Posterior vena cava (tissue), 2 donors: ENCODE measurements at regions not wholly inside any gene's neighbourhood (a gene's known extent, or its start where the extent isn't known, plus 50 kb on each side); places are given as distances from the start of the nearest gene placed in this dataset.

Source experiments
- DNase-seq: peaks from one replicate; pipeline ENCODE4 v3.0.0-alpha.2; 2020; ENCODE audit warnings: low spot score
- intact Hi-C, 2 donors: fragments of 100-400 bp; cut with DNase I; formaldehyde crosslinking; loops; one replicate each; pipeline versions ENCODE4 v1.14.1 to v1.14.2; 2022 to 2023
- donor health status: DM: yes; HTN: yes; CAD: no.
- donor health status: DM: yes; HTN: yes; CAD: no.

GRCh38 chr18:39403121-39403520 lies 1837.5 kb upstream of the CELF4 start:
- intact Hi-C loops: no loop called here
- no peak for DNase-seq

- DNase-seq: no peak
- intact Hi-C loops: no loop called here
Observed at GRCh38 chr18:39399662-39400061, 1834.1 kb upstream of the CELF4 start.

GRCh38 chr18:39396168-39396567 lies 1830.6 kb upstream of the CELF4 start:
- intact Hi-C loops: no loop called here
- DNase-seq: no peak

DNA sequence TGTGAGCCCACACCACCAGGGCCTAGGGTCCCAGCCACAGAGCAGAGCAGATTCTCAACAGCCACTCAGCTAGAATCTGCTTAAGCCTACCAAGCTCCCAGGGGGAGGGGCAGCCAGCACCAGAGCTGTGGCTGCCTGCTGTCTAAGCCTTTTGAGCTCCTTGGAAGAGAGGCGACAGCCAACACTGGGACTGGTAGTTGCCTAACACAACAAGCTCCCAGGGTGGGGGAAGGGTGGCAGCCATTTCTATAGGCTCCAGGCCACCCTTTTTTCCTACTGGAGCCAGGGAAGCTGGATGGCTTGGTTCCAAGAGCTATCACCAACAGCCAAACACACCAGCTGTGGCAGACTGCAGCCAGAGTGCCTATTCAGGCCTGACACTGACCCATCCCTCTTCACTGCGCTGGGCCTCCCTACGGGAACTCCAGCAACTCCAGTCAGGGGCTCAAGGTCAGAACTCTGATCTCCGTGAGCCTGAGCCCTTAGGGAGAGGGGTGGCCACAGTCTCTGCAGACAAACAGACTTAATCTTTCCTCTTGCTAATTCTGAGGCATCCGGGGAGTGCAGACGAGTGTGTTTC lies 1824.3 kb upstream of the CELF4 start:
- no peak for DNase-seq
- intact Hi-C loops: no loop called here

DNA sequence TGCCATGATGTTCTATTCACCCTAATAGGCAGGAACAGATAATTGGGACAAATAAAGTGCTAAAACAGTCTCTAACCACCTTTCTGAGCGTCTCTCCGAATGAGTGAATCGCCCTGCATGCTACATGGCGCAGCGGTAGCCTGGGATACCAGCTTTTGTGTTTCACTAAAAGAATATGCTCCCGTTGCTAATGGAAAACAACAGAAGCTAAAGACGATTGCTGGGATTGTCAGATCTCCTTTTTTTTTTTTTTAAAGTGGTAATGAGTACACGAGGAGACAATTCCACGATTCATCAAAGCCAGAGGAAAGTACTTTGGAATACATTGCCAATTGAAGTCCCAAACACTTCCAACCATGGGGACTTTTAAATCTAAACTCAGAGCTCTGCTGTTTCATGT lies 1815.3 kb upstream of the CELF4 start:
- intact Hi-C loops: no loop called here
- no peak for DNase-seq

- intact Hi-C loops: no loop called here
- DNase-seq: no peak
Observed at GRCh38 chr18:39380186-39380725, 1814.7 kb upstream of the CELF4 start.

- intact Hi-C loops: no loop called here
- no peak for DNase-seq
Observed at GRCh38 chr18:39375066-39375465, 1809.5 kb upstream of the CELF4 start.

DNA sequence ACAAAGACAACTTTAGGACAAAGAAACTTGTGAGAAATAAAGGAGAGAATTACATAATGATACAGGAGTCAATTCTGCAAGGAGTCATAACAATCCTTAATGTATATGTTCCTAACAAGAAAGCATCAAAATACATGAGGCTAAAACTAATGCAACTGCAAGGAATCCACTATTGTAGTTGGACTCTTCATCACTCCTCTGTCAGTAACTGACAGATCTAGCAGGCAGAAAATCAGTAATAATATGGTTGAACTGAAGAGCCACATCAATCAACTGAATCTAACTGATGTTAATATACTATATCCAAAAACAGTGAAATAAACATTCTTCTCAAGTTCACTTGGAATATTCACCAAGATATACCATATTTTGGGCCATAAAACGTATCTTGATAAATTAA lies 1806.4 kb upstream of the CELF4 start:
- no peak for DNase-seq
- intact Hi-C loops: no loop called here

DNA sequence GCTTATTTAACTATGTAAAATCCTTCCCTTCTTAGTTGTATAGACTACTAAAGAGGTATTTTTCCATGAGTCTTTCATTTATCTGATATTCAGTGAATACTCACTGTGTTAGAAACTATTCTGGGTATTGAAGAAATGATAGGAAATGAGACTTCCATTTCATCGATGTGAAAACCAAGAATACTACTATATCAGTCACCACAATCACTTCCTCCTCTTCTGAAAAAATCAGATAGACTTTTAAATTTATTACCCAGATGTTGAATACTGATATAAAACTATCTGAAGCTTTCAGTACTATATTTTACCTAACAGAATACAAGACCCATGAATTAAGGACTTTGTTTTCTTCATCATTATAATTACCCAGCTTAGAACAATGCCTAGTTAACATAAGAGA lies 1801.1 kb upstream of the CELF4 start:
- DNase-seq: no peak
- intact Hi-C loops: no loop called here

- intact Hi-C loops: no loop called here
- no peak for DNase-seq
Observed at GRCh38 chr18:39365836-39366485, 1800.4 kb upstream of the CELF4 start.

DNA sequence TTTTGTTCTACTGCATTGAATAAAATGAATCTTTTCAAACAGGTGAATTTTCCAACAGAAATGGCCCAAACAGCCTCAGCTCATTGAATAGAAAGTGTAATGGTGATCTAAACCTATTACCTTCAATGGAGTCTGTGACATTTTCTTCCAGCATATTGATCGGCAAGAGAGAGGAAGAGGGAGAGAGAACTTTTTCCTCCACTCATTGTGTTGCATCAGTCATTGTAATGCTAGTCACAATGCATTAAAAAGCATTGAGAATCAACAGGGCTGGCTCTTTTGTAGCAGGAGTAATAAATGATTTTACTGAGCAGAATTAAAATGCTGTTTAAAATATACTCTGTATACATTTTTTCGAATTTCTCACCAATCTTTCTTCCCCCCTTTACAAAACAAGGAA lies 1794.5 kb upstream of the CELF4 start:
- intact Hi-C loops: no loop called here
- DNase-seq: no peak

DNA sequence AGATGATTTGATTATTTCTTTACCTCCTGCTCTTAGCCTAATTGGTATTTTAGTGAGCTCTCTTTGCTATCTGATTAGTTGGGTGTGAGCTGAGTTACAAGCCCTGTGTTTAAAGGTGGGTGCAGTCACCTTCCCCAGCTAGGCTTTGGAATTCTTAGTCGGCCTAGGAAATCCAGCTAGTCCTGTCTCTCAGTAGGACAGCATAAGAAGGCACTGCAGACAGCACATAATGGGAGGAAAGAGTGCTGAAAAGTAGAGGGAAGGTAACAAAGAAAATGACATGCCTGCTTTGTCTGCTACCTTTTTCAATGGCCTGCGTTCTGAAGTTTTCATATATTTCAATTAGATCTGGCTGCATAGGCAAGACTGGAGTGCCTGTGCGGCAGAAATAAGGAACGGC lies 1794.0 kb upstream of the CELF4 start:
- intact Hi-C loops: no loop called here
- DNase-seq: no peak

DNA sequence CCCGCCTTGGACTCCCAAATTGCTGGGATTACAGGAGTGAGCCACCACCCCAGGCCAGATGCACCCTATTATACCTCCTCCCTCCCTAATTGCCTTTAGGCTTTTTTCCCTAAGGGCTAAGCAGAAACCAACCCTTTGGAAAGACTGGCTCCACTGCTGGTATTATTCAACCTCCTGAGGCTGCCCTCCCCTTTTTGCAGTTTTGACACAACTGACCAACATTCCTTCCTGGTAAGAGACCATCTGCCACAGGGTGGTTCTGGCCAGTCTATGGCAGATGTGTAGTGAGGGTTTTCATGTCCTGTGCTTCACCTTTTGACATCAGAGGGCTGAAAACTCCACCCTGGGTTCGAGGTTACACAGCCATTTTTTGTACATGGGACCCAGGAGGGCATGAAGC lies 1785.3 kb upstream of the CELF4 start:
- intact Hi-C loops: no loop called here

DNA sequence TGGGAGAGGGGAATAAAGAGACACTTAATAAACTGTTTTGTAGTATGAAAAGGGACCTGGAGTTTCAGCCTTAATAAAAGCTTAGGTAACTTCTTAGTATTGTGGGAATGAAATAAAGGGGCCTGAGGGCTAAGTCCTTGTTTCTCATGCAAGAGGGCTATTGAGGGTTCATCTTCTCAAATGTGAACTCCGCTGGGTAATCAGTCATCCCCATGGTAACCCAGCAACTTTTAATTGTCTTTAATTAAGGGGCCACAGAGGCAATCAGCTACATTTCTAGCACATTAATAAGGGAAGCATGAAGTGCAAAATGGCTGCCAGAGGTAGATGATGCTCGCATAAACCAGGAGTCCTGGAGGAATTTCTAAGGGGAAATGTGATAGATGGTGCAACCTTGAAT lies 1784.2 kb upstream of the CELF4 start:
- intact Hi-C loops: no loop called here
- no peak for DNase-seq

More for the DNA sequence above, 1785.3 kb upstream of the CELF4 start:
- no peak for DNase-seq

GRCh38 chr18:39348757-39349156 lies 1783.2 kb upstream of the CELF4 start:
- intact Hi-C loops: no loop called here
- no peak for DNase-seq

DNA sequence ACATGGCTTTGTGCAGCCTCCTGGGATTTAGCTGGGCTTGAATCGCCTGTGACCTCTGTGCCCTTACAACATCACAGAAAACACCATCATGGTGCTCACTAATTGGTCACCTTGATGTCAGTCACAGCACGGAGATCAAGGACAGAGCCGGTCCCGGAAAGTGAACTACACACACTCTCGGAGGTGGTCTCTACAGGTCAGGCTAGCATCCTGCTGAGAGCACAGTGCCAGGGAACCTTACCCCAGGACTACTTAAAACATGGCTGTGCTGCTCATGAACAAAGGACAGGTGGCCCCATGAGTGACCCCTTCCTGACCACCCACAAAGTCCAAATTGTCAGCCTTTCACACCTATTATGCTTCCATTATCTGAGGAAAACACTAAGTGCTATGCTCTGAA lies 1782.1 kb upstream of the CELF4 start:
- intact Hi-C loops: no loop called here

GRCh38 chr18:39346916-39347315 lies 1781.3 kb upstream of the CELF4 start:
- DNase-seq: no peak
- intact Hi-C loops: no loop called here

More for the DNA sequence above, 1782.1 kb upstream of the CELF4 start:
- DNase-seq: no peak

DNA sequence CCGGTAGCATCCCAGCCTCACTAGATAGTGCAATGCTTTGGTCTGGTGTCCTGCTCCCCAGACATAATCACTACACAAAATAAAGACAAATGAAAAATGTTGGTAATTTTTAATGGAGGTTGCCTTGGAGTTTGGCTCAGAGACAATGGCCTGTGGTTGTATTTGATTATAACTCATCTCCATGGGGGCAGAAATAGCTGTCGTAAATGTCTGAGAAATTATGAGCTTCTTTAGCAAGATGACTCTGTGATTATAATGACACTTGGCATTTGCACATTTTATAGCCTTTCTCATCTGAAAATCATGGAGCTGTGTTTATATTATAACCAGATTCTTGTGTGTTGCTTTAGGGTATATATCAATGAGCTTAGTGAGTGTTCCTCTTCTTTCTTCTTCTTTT lies 1779.7 kb upstream of the CELF4 start:
- DNase-seq: no peak
- intact Hi-C loops: no loop called here

- intact Hi-C loops: no loop called here
- DNase-seq: no peak
Observed at GRCh38 chr18:39344487-39344886, 1778.9 kb upstream of the CELF4 start.

DNA sequence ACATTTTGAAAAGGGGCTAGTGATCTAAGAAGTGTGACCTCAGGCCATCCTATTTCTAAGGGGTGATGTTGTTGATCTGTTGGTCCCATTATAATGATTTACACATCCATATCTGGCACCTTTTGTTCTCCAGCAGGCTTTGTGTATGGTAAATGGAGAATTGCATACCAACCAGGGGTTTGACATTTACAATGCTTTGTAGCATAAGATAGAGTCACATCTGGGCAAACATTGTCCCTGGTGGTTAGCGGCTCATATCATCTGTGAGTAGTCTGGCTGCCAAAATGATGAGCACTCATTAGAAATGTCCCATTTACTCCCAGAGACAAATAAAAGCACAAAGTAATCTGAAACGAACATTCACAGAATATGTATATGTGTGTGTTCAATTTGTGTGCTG lies 1775.5 kb upstream of the CELF4 start:
- no peak for DNase-seq
- intact Hi-C loops: no loop called here

- DNase-seq: no peak
- intact Hi-C loops: no loop called here
Observed at GRCh38 chr18:39340418-39340817, 1774.8 kb upstream of the CELF4 start.
